Superior temporal gyrus (tissue), 1 donor: ENCODE measurements at regions not wholly inside any gene's neighbourhood (a gene's known extent, or its start where the extent isn't known, plus 50 kb on each side); places are given as distances from the start of the nearest gene placed in this dataset.

Source experiments
- DNase-seq: peaks from one replicate; pipeline ENCODE4 v3.0.0-alpha.2; 2016; ENCODE audit errors: extremely low spot score

DNA sequence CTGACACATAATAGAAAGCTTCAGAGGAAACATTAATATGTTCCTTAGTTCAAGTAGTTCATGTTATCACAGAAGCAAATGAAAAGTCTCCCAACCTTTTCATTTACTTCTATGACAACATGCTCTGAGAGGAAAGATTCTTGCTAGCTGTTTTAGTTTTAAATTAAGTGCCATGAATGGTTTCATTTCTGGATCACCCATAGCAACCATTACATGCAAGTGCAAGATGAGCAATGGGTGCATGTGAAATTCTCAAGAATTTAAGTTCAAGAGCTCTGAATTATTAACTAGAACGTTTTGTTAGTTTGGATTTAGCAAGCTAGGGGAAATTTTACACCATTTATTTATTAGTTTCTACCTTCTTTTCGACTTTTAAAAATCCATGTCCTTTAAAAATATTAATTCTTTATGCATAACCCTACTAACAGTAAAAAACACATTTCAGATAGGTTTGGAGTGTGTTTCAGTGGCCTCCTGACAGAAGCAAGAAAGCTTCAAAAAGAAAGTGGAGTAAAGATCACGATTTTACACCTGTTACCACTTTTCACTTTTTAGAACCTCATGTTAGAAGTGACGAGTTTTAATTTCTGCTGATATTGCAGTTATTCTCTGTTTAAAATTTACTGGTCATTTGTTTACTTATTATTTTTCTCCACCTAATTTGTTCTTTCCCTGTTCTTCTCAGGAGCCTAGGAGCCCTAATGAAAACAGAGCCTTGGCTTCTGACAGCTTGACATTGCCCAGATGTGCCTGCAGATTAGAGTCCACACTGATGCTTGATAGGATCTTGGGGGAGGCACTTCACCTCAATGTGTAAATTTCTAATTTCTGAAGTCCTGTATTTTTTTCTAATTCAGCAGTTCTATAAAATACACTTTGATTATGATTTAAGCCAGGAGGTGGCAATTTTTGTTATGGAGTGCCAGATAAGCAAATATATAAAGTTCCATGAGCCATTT is 995.3 kb upstream of the PHF14 start:
- DNase-seq: no peak

DNA sequence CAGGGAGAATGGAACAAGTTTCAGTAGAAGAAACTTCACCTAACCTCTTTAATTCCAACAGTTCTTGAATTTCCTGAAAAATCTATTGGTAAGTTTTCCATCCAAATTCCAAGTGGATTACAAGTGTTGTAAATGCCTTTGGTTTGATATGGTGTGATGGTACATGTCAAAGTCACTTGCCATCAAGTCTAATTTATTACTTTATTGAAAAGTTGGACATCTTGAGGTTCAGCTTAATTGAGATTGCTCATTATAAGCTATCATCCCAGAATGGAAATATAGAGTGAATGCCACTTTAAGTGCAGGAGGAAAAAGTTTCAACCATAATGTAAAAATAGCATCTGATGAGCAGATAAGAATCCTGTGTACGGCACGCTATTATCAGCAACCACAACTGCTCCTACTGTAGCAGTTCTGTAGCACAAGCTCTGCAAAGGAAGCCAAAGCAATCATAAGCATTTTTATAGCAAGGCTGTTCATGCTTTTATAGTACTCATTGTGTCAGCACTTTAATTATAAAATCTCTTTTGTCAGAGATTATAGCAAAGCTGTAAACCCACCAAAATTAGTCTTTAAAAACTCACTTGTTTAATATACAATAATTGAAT is 991.8 kb upstream of the PHF14 start:
- DNase-seq: no peak

DNA sequence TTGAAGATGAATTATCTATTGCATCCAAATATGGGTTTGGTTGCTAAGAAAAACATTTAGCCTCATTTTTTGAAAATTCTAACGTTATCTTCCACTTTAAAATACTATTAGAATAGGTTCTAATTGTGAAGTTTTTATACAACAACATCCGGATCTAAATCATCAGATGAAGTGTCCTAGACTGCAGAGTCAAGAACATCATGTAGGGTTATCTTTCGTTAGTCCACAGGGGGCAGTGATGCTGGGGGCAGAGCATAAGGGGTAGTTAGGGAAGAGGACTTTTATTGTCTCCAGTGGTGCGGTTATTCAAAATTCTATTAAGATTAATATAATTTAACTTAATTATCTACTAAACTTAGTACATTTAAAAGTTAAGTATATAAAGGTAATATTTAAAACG is 990.6 kb upstream of the PHF14 start:
- DNase-seq: no peak

DNA sequence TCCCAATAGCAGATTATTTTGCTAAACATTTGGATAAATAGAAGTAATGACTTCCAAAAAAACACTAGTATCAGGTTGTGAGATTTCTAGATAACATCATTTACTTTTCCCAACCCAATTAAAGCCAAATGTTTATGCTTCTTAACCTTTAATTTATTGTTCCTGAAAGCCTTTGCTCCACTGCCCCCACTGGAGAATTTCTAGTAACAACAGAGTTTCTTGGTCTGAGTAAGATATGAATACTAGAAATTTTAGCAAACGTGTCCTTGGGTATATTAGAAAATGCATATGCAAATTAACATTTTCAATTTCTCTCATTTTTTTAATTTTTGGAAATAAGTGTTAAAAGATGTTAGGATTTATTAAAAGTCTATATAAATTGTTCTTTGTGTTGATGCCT is 958.0 kb upstream of the PHF14 start:
- DNase-seq: no peak

DNA sequence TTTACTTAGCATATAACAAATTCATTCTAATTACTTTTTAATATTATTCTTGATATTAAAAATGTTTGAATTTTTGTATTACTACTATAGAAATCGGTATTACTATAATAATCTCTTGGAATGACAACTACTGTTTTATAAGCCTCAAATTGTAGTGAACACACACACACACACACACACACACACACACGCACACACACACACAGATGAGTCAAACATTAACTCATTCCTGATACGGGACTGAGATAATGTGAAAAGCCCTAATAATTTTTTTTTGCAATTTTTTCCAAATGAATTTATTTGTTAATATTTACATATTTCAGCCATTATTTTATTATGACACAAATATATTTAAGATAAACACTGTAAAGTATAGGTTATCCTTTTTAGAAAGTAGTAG is 951.2 kb upstream of the PHF14 start:
- no peak for DNase-seq

DNA sequence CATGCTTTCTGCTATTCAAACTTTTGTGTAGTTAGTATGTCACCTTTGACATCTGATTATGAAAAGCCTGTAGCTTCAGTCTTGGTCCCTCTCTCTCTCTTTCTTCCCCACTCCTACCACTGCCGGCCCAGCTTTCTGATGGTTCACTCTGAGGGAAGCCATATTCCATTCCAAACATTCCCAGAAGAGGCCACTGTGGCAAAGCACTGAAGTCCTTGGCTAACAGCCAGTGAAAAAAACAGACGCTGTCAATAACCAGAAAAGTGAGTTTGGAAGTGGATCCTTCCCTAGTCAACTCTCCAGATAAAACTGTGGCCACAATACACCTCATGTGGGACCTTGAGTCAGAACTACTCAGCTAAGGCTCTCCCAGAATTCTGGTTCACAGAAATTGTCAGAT is 950.7 kb upstream of the PHF14 start:
- DNase-seq: peak; percentile 84

DNA sequence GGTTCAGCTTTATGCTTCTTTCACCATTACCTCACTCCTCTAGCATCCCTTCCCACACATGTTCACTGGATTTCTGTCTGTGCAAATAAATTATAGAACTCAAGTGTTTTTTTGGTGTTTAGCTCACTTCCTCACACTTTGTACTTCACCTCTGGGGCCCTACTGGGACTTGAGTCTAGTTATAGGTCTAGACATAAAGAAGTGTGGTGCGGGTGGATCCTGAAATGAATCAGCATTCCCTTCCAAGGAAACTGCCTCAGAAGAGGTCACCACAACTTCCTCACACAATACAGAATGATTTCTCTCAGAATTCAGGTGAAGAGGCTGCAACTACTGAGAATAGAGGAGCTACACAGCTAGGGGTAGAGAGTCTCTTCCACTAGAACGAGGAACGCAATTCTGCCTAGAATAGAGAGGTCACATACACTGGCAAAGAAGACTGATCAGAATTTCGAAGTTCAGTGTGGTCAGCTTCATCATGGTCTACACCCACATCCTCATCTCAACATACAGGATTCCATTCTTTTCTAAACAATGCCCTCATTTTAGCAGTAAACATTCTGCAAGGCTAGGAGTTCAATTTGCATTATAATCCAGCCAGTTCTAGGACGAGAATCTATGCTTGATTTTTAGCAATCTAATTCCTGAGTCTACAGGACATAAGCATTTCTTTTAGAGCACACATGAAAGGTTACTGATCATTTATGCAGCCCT is 938.7 kb upstream of the PHF14 start:
- no peak for DNase-seq

DNA sequence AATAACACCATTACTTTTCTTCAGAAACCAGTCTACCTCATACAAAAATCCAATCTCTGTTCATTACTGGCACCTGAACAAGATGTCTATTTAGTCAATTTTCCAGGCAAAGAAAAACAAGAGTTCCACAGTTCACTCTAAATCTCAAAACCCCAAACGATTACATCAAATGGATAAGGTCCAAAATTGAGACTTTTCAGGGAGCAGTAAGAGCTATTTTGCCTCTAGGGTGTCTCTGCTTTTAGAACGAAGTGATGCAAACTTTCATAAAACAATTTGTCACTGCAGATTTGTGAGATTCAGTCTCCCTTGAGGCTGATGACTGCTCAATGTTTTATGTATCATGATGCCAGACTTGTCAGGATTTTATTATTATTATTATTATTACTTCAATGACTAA is 937.0 kb upstream of the PHF14 start:
- DNase-seq: no peak

DNA sequence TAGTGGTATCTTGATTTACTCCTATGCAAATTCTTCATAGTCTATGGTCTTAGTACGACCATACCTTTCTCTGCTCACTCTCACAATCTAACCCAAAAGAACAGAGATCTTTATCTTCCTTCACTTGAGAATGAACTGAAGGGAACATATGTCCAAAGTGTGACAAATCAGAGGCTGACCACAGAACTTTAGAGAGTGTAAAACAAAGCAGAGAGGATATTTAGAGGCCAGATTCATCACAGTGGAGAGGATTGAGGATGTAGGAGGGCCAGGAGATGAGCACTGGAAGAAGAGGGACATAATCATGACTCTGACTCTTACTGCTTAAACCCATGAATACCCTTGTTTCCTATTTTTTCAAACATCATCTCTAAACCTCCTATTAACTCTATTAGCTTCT is 935.3 kb upstream of the PHF14 start:
- DNase-seq: no peak

DNA sequence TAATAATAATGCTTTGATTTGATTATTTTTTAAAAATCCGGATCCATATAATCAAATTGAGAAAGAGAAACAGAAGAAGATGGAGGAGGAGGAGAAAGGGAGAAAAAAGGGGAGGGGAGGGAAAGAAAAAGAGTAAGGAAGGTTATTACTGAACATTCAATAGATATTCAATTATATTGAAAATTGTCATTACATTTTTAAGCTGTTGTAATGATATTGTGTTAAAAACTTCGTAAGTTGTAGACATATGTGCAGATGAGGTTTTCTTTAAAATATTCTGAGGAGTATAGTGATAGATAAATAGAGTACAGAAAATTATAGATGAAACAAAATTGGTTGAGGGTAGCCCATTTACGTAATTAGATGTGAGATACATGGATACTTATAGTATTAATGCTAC is 933.0 kb upstream of the PHF14 start:
- DNase-seq: no peak

DNA sequence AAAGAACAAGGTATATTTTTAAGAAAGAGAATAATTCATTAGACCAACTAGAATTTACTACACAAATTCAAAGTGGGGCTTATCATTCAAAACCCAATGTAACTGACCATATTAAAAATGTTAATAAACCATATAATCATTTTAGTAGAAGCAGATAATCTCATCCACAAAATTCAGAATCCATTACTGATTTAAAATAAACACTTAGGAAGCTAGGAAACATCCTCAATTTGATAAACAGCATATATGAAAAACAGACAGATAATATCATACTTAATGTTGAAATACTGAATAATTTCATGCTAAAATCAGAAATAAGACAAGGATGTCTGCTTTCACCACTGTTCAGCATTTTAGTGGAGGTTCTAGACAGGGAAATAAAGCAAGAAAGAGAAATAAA is 902.8 kb upstream of the PHF14 start:
- no peak for DNase-seq

DNA sequence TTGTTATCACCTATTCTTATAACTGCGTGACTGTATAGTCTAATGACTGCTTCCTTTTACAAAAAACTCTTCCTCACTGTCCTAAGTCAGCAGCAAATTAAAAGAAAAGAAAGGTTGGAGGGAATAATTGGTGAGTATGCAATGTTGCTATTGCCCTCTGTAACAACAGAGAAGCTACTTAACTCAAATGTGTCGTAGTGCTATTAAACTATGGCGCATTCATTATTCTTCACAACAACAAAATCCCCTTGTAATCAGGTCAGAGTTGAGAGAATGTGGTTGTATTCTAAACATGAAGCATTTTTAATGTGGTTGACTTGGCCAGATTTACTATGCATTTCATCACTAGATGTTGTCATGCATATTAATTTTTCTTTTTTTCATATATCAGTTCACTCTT is 897.8 kb upstream of the PHF14 start:
- DNase-seq: peak; percentile 69

DNA sequence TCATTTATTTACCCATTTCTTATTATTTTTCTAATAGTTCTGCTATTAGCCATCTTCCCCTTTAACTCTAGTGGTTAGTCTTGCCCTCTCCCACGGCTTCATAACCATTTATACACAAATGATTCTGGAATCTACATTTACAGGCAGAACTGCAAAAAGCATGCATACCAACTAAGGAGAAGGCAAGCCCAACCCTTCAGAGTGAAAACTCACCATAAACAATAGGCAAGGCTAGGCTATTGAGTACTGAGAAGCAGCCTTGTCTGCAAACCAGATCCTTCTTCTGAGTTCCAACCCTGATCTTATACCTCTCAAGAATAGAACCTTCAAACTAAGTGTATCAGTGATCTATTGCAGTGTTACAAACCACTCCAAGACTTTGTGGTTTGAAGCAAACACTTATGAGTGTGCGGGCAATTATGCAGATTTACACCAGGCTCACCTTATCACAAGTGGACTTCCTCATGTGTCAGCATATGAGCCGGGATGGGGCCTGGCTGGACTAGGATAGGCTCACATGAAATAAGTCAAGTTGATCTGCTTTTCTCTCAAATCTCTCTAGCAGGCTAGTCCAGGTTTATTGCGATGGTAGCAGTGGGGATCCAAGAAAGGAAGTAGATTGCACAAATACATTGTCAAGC is 896.9 kb upstream of the PHF14 start:
- no peak for DNase-seq

DNA sequence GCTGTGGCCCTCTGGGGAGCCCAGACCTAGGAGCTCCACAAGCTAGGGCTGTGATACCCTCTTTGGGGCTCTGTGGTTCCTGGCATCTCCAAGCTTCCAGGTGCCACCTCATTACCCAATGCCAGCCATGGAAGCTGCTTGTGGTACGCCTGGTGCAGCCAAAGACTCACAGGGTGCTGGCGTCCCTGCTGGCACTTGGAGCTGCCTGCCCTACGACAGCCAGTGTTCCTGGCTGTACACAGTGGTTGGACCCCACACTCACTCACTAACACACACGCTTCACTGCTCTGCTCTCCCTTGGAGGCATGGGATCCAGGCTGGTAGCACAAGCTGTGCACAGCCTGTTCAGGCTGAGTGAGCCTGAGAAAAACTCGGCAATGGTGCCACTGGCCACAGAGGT is 894.1 kb upstream of the PHF14 start:
- no peak for DNase-seq

DNA sequence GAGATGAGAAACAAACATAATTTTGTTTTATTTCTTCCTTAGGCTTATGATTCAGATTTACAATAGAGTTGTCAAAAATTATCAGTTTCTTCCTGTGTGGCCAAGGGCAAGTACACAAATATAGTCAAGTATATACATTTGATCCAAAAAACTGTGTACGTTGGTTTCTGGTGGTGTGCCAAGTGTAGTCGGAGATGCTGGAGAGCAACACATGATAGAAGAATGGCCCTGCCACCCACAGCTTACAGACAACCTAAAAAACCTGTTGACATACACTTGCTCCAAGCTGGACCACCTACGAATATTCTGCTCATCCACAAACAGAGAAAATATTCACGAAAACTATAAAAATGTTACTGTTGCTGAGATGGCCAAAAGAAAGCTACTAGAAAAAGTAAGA is 890.8 kb upstream of the PHF14 start:
- DNase-seq: no peak

DNA sequence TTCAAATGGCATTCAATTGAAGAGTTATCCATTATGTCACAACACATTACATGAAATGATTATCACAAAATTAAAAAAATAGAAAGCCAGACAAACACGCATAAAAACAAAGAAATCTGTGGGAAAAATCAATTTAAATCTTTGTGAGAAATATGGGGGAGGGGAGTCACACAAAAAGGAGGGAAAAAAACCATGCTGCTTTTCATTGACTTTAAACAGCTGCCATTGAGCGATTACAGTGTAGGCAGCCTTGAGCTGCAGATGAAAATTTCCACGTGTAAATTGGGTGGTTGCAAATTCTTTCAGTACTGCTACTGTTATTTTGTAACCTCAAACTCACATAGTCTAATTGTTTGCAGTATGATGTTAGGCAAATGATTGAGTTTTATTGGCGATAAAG is 889.9 kb upstream of the PHF14 start:
- DNase-seq: no peak

DNA sequence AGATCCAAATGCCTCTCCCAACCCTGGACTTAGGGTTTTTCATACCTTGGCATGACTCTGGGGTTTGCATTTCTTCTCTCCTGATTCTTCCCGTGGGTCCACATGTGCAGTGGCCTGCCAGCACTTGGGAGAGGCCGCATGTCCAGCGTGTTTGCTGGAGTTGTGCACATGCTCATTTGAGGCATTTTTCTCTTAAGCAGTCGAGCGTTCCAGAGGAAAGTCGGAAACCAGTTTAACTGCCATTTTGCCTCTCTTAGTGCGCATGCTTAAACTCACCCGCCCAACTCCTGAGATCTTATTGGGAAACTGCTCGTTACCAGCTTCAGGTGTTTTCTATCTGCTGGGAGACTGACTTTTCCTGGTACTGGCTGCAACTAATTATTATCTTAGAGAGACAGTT is 888.4 kb upstream of the PHF14 start:
- DNase-seq: no peak

DNA sequence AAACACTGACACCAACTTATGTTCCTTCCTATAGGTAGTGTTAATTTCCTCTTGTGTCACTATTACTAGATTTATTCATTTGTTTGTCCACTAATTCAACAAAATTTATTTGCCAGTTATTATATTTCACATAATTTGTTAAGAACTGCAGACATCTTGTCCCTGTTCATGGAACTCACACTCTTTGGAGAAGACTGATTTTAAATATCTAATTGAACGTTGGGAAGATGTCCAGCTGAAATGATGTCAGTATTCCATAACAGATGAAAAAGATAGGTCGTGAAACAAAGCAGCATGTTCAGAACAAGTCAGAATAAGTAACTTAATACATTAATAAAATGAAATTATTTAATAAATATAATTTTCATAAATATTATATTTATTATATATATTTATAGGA is 873.1 kb upstream of the PHF14 start:
- no peak for DNase-seq

DNA sequence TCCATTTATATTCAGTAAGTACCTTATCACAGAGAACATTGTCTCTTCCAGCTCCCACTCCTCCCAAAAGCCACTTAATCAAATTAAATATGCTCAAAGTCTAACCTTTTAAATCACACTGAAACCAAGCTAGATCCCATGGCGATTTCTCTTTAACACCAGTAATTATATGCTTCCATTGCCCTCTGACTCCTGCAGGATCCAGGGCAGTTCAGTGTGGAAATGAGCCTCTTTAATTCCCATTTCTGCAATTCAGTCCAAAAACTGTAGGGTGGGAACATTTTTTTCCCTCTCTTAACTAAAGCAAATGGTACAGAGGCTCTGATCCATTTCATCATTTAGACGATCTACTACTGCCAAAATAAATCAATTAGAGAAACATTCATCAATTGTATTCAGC is 872.3 kb upstream of the PHF14 start:
- DNase-seq: no peak

DNA sequence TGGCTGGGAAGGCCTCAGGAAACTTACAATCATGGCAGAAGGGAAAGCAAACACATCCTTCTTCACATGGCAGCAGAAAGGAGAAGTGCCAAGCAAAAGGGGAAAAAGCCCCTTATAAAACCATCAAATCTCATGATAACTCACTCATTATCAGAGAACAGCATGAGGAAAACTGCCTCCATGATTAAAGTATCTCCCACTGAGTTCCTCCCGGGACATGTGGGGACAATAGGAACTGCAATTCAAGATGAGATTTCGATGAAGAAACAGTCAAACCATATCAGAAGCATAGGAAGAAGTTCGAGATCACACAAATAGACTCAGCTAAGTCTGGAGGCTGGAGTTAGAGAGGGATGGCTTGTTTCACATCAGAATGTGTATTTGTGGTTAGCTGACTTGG is 869.4 kb upstream of the PHF14 start:
- no peak for DNase-seq

DNA sequence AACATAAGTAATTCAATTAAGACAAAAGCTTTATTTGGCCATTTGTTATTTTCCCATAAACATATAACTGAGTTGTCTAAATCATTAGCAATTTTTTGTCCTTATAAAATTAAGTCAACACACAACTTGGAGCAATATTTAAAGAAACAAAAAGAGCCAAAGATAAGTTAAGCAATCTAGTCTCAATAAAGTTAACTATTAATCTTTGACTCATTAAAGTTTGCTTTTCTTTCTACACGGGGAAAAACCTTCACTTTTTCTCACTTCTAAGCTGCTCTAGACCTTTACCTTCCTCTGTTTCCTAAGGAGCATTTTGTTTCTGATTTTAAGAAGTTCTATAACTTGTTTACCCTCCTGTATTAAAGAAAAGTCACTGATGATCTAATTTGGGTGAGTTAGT is 867.1 kb upstream of the PHF14 start:
- no peak for DNase-seq

DNA sequence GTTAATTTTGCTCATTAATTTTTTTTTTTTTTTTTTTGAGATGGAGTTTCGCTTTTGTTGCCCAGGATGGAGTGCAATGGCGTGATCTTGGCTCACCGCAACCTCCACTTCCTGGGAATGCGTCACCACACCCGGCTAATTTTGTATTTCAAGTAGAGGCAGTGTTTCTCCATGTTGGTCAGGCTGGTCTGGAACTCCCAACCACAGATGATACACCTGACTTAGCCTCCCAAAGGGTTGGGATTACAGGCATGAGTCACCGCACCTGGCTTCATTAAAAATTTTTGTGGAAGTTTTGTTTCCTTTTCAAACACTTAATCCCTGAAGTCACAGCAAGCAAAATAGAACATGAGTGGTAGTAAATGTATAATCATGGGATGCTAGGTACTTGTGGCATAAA is 857.2 kb upstream of the PHF14 start:
- DNase-seq: no peak
